Stimulated activated CD4-positive, alpha-beta T cell treated with anti-CD3 and anti-CD28 coated beads, Interleukin-4, amount 100 ng/mL, for 24 hours (primary cell): ENCODE measurements at regions not wholly inside any gene's neighbourhood (a gene's known extent, or its start where the extent isn't known, plus 50 kb on each side); places are given as distances from the start of the nearest gene placed in this dataset.
"Not testable (repeated sequence)": the region's sequence is repeated elsewhere in the genome, so short reads cannot be mapped to it uniquely, and the experiment has no call there.

Experiments
- DNase-seq: peaks from one replicate; pipeline ENCODE4 v3.0.0-alpha.2; 2020

GRCh38 chr11:98277251-98277912, 743.4 kb upstream of the CNTN5 start:
- DNase-seq: no peak

GRCh38 chr11:98289617-98290263, 731.0 kb upstream of the CNTN5 start:
- DNase-seq: no peak

GRCh38 chr11:98296091-98296880, 724.5 kb upstream of the CNTN5 start:
- no peak for DNase-seq

GRCh38 chr11:98300719-98301118, 720.0 kb upstream of the CNTN5 start:
- no peak for DNase-seq

- no peak for DNase-seq
Observed at GRCh38 chr11:98307827-98308491, 712.8 kb upstream of the CNTN5 start.

- not testable (repeated sequence) for DNase-seq
Observed at GRCh38 chr11:98330306-98330705, 690.4 kb upstream of the CNTN5 start.

- no peak for DNase-seq
Observed at GRCh38 chr11:98358551-98358950, 662.2 kb upstream of the CNTN5 start.

- DNase-seq: no peak
Observed at GRCh38 chr11:98365190-98365589, 655.6 kb upstream of the CNTN5 start.

- no peak for DNase-seq
Observed at GRCh38 chr11:98365941-98366340, 654.8 kb upstream of the CNTN5 start.

GRCh38 chr11:98390391-98390790, 630.4 kb upstream of the CNTN5 start:
- no peak for DNase-seq

- DNase-seq: not testable (repeated sequence)
Observed at GRCh38 chr11:98394500-98394899, 626.2 kb upstream of the CNTN5 start.

GRCh38 chr11:98398508-98398907, 622.2 kb upstream of the CNTN5 start:
- DNase-seq: no peak

- no peak for DNase-seq
Observed at GRCh38 chr11:98409069-98409468, 611.7 kb upstream of the CNTN5 start.

- DNase-seq: no peak
Observed at GRCh38 chr11:98411777-98412176, 609.0 kb upstream of the CNTN5 start.

- DNase-seq: no peak
Observed at GRCh38 chr11:98417256-98417755, 603.4 kb upstream of the CNTN5 start.

- DNase-seq: no peak
Observed at GRCh38 chr11:98423933-98424332, 596.8 kb upstream of the CNTN5 start.

GRCh38 chr11:98424773-98425172, 596.0 kb upstream of the CNTN5 start:
- DNase-seq: not testable (repeated sequence)

GRCh38 chr11:98431463-98432359, 589.0 kb upstream of the CNTN5 start:
- no peak for DNase-seq

- DNase-seq: no peak
Observed at GRCh38 chr11:98434296-98434695, 586.5 kb upstream of the CNTN5 start.

GRCh38 chr11:98453378-98453777, 567.4 kb upstream of the CNTN5 start:
- DNase-seq: no peak

GRCh38 chr11:98455500-98456307, 565.0 kb upstream of the CNTN5 start:
- DNase-seq: no peak
